Activated CD4-positive, alpha-beta T cell treated with anti-CD3 and anti-CD28 coated beads, Interleukin-2, Interleukin-6, amounts not matched to agents 100 ng/mL and 50 ng/mL, durations not matched to agents 16 hours and 8 hours (primary cell): ENCODE measurements at regions not wholly inside any gene's neighbourhood (a gene's known extent, or its start where the extent isn't known, plus 50 kb on each side); places are given as distances from the start of the nearest gene placed in this dataset.
A peak's percentile ranks its signal among the peaks of the same experiment; 100 is the strongest.

Source experiments
- DNase-seq: peaks from one replicate; pipeline ENCODE4 v3.0.0-alpha.2; 2020

DNA sequence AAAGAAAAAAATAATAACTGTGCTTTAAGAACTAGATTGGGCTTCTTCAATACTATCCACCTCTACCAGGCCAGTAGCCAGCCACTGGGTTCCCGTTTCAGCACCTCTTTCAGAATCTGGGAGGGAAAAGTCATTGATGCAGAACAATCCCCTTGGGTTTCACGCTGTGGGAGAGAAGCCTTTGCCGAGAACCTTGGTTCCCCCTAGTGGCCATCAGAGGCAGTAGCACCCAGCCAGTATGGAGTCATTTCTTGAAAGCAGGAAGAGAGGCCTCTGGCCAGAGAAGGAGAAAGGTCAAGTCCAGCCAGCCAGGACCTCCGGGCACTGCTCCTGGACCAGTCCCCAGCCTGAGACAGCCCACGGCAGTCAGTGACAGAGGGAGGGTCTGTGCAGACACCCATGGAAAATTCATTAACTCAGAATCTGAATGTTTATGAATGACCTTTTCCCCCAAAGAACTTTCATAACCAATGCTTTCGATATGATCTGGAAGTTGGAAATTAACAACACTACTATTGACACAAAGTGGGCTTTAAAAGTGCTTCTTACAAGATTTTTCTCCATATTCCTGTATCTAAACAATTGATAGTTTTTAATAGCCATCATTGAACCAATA, 51.2 kb upstream of the CDH5 start:
- DNase-seq = peak; percentile 72

DNA sequence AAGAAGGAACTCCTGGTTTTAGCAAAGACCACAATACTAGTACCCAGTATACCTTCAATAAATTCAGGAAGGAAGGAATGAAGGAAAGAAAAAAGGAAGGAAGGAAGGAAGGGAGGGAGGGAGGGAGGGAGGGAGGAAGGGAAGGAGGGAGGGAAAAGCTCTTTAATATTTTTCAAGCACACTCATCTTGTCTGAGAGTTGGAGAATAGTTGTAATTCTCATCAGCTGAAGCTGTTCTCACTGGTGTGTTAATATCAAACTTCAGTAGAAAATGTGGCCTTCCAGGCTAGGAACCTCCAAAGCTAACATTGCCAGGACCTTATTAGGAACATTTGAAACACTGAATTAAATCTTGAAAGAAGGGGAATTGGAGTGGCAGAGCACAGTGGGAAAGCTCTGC, 55.2 kb upstream of the CDH5 start:
- no peak for DNase-seq

DNA sequence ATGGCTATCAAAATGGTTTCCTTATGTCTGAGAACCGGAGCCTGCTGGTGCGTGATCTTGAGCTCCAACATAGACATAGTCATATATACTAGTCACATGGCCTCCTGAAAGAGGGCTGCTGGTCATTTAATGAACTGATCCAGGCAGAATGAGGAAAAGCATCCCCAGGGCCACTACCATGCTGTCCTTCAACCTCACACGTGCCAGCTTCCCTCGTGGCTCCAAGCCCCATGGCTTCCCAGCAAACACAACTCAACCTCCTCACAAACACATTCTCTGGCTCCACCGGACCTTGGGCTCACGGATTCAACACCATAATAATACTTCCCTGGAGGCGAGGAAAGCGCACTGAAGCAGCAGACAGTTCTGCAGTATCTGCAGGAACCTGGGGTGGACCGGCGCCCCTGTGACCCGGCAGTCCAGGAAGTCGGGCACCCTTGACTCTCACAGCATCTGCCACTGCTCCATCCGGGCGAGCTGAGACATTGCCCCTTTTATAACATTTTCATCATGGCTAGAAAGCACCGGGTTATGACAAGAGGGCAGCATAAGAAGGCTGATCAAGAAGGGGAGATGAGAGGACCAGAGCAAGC, 57.2 kb upstream of the CDH5 start:
- DNase-seq = no peak

DNA sequence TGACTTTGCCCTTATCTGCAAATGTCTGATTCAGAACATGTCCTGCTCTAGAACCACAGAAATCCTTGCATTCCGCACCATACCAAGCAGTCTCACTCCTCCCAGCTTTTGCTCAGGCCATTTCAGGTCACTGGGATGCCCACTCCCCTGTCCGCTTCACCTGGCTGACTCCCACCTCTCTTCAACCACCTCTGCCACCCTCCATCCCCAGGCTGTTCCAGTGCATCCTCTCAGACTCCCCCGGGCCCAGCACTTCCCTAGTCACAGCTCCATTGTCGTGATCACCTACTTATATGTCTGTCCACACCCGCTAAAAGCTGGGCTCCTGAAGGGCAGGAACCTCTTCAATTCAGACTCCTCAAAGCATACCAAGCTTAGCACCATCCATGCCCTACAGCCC, 58.4 kb upstream of the CDH5 start:
- no peak for DNase-seq

DNA sequence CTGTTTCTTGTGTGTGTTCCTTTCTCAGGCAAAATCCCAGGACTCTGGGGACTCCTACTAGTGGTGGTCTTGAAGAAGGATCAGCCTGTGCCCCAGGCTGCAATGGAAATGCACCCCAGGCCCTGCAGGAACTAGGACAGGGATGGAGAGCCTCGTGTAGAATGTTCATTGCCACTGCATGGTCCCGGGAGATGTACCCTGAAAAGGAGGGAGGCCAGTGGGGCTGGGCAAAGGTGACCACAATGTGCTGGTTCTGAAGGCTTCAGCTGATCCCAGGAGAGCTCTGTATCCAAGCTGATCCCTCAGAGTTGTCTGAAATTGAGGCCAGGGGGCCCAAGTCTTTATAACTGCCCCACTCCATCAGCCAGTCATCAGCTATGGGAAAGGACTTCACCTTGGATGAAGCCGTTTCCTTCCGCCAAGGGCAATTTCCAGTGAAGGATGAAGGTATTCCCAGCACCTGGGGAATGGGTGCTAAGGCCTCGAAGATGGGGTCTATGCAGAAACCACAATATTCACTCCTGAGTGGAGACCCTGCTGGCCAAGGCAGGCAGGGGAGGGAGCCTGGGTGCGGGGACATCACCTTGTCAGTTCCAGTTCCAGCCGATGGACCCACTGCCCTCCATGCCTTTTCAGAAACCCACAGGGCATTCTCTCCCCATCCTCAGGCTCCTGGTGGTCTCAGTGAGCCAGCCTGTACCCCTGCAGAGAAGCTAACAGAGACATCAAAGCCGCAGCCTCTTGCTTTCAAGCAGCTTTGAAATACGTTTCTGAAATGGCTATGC, 59.9 kb upstream of the CDH5 start:
- no peak for DNase-seq

DNA sequence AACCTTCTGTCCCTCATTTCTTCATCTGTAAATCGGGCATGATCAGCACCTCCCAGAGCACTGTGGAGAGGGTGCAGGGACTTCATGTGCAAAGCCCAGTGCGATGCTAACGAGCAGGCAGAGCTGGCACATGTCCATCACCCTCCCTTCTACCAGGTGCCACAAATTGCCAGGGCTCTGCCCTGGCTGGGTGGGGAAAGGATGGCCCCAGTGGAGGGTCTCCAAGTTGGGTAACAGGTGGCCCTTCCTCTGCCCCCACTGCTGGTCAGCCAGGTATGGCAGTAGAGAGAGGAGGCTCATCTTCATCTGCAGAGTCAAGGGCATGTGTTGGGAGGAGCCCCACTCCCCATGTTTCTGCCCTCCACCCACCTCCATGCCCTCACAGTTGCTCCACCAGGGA, 61.5 kb upstream of the CDH5 start:
- DNase-seq = no peak

DNA sequence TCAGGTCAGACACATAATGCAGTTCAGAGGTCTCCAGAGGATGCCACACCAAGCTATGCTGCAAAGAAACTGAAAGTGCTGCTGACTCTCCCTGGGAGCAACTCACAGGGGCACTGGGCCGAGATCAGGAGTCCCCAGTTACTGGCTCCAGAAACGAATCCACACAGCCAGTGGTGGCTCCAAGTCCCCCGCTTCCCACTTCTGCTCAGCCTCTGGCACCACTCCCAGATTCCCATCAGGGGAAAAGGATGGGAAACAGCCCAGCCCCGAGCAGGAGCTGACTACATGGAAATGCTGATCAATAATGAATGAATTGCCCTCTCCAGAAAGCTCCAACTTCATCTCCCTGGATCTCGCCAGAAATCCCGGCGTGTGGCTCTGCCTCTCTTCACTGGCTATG, 62.3 kb upstream of the CDH5 start:
- DNase-seq = no peak

DNA sequence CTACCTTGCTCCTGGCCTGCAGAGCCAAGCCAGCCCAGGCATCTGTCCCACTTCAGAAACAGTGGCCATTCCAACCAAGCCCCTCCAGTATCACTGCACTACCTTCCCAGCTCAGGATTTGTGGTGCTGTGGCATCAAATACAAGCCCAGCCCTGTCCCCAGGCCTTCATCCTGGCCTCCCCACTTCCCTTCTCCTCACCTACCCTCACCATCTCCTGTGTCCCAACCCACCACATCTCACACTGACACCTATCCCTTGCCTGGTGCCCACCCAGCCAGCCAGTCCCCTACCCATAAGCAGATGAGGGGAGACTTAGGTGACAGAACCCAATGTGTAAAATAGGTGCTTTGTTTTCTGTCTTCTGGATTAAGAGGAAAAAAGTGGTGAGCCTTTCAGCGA, 66.0 kb upstream of the CDH5 start:
- no peak for DNase-seq

DNA sequence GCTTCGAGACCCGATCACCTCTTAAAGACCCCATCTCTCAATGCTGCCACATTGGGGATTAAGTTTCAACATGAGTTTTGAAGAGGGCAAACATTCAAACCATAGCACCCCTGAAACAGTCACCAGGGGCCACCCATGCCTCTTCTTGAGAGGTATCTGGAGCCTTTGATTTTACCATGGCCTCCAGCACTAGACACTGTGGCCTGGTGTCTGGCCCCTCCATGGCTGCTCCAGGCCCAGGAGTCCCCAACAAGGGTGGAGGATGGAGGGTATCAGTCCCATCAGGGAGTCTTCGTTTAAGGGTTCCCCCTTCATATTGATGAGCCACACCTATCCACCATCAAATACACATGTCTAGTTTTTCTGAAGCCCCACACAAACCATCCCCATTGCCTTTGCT, 66.5 kb upstream of the CDH5 start:
- no peak for DNase-seq

DNA sequence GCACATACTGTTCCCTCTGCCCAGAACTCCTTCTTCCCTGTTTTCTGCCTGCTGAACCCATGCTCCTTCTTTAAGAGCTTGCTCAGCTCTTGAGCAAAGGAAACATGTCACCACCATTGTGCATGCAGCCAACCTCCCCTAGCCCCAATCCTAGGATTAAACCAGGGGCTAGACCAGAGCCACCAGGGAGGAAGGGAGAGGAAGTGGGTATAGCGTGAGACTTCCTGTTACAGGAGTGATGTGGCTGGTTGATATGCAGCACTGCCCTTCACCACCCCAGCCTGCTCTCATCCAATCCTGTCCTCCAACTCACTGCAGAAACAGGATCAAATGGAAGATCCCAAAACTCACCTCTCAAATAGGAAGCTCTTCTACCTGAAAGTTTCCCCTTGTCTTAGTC, 67.1 kb upstream of the CDH5 start:
- no peak for DNase-seq

DNA sequence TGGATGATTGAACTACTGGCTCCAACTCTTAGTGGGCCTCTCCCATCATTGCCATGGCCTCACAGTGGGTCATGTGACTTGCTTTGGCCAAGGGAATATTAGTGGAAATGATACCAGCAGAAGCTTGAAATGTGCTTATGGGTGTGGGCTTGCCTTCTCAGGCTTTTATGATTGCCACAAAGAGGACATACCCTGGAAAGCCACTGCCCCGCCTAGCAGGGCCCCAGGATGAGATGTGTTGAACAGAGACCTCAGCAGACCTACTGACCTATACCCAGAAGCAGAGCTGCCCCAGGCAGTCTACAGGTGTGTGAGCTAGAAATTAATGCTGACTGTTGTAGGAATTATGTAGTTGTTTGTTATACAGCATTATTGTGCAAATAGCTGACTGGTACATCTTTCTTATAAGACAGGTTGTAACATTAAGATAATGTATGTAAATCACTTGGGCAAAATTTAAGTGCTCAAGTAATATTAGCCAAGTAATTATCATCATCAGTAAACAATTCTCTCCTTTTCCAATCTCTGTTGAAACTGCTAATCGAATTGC, 67.8 kb upstream of the CDH5 start:
- DNase-seq = no peak

DNA sequence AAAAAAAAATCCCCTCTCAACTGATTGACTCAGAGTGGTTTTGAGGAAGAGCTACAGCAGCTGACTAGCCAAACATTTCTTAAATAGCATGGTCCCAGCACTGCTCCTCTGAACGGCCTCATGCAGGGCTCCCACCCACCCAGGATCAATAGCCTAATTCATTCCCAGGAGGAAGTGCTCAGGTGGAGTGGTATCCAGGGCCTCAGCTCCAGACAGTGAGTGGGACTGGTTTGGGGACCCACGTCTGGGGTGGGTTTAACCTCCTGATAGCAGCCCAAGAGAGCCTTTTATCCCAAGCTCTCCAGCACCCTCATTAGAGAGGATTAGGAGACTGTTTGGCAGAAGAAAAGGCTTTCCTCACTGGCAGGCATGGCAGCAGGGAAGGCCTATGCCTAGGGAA, 68.5 kb upstream of the CDH5 start:
- DNase-seq = no peak

DNA sequence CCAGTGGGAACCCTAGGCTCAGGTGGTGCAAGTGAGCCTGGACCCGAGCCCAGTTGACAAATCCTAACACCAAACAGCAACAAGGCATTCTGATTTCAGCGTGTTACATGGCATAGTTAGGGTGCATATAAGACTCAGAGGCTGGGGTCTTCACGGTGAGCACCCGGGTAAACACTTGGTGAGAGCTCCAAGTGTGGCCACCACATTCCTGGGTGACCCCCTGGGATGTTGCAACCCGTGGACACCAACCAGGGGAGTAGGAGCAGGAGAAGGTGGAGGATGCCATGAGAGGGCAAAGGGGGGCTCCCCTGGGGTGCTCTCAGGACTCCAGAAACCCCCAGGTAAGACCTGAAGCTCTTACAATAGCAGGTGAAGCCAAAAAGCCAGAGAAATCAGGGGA, 69.9 kb upstream of the CDH5 start:
- DNase-seq = no peak

DNA sequence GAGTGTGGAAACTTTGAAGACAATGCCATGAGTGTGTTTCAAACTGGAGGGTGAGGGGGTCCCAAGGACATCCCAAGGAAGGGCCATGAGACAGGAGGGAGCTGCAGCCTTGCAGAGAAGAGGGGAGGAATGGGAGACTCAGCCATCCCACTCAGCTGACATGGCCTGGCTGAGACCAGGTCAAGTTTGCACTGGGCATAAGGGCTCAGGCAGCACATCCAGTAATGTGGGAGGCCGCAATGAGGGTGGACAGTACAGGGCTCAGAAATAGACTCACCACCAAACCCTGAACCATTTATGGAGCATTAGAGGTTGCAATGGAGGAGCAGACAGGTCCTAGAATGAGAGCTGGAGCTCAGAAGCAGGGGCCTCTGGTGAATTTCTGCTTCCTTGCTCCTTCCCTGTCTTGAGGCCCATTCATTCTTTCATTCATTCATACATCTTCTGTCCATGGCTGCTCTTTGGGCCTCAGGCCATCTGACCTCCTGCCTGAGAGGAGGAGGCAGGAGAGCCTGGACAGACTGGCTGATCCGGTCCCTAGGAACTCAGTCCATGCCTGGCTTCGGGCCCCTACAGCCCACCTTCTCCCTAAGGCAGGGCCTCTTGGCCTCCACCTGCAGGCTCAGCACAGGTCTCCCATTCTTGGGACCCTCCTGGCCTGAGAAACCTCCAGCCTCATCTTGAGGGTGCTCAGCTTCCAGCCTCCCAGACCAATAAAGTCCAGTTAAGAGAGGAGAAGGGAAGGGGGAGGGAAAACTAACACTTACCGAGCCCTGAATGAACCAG, 70.5 kb upstream of the CDH5 start:
- no peak for DNase-seq

DNA sequence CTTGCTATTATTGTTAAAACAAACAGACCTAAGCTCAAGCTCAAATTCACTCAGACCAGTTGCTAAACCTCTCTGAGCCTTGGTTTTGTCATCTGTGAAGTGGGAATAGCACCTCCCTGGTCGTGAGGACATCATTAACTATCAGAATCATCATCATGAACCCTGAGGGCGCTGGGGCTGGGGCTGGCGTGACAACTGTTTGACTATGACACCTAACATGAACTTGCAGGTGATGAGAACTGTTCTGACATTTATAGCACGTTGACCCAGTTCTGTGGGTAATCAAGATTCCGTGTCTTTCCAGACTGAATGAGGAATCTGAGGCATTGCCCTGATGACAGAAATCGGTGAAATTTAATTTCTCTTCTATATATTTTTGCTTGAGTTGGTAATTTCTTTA, 71.3 kb upstream of the CDH5 start:
- no peak for DNase-seq

DNA sequence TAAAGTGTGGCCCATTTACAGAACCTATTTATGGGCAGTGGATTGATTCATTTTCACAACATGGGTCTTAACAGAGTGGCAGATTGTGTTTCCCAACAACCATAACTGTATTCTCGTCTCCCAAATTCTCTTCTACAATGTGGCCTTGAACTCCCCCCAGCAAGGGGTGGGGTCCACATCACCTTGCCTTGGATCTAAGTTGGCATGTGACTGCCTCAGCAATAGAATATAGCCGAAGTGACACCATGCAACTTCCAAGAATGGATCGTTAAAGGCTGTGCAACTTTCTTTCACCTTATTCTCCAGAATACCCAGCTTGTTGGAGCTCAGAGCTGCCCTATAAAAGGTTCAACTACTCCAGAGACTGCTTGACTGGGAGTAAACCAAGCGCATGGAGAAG, 72.0 kb upstream of the CDH5 start:
- DNase-seq = no peak

DNA sequence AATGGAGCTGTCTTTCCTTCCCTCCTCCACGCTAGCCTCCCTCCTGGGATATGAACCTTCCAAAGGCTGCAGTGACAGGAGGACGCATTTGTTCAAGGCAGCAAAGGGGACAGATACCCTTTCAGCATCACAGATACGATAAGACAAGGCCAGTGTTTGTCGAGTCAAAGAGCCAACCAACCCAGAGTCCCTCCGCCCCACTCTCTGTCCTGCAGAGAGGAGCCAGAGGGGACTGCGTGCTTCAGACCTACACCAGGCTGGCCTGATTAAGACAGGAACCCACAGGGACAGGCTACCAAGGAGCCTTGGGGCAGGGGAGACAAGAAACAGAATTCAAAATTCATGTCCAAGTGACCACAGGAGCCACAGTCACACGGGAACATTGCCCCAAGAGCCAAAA, 72.6 kb upstream of the CDH5 start:
- DNase-seq = no peak

DNA sequence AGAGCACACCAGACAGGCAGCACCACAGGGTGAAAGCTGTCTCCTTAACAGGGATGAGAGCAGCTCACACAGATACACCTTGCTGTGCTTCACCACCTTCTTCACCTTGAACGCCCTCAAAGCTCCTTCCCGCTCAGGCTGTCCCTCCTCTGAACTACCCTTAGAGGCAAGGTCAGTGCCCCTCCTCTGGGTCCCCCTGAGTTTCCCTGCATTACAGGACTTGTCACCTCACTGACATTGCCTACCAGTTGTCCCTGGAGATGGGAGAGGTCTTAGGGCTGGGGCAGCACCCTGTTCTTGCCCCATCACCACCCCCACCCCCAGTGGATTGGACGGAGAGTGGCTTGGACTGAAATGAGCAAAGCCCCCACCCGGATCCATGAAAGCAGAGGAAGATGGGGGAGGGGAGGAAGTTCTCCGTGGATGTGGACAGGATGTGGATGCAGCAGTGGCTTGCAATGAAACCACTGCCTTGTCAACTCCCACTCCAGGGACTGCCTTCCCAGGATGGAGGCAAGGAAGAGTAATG, 73.2 kb upstream of the CDH5 start:
- DNase-seq = no peak

DNA sequence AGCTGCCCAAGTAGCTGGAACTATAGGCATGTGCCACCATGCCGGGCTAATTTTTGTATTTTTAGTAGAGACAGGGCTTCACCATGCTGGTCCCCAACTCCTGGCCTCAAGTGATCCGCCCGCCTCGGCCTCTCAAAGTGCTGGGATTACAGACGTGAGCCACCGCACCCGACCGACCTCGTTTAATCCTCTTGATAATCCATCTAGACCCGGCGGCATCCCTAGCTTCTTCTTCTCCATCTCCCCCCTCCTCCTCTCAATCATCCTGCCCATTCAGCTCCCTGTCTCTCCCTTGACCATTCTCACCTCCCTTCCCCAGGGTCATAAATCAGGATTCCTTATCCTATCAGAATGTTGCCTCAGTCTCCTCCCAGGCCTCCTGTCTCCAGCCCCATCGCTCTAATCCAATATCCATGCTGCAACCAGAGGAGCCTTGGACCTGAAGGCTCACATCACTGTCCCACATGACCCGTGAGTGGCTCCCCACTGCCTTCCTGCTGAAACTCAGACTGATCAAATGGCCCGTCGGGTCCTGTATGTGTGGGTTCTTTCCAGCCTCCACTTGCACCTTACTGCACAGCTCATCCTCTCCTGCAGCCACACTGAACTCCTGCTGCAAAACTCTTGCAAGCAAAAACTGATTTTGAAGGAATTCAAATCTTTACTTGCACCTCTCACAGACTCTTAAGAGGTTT, 74.1 kb upstream of the CDH5 start:
- no peak for DNase-seq

DNA sequence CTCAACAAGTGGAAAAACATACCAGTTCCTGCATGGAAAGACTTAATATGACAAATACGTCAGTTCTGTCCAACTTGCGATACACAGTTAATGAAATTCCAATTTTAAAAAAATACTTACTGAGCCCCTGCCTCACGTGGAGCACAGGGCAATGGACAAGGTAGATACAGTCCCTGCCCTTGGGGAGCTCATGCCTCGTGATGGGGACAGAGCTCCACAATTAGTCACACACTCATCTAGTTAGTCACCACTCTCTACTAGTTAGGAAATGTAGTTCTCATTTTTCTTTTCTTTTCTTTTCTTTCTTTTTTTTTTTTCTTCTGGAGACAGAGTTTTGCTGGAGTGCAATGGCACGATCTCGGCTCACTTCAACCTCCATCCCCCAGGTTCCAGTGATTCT, 74.7 kb upstream of the CDH5 start:
- DNase-seq = no peak

DNA sequence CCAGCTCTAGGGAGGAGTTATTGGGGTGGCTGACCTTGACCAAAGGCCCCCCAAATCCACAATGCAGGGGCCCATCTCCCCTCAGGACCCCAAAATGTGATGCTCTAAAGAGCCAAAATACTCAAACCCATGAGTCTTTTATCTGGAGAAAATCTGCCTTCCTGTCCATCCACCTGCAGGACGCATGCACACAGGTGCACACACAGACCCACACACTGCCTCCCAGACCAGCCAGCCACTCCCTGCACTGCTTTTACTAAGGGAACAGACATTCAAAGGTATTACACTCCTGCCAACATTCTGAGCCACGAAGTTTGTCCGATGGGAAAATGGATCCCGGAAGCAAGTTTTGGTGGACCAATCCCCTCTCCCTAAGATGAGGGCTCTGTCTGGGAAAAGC, 76.1 kb upstream of the CDH5 start:
- no peak for DNase-seq

DNA sequence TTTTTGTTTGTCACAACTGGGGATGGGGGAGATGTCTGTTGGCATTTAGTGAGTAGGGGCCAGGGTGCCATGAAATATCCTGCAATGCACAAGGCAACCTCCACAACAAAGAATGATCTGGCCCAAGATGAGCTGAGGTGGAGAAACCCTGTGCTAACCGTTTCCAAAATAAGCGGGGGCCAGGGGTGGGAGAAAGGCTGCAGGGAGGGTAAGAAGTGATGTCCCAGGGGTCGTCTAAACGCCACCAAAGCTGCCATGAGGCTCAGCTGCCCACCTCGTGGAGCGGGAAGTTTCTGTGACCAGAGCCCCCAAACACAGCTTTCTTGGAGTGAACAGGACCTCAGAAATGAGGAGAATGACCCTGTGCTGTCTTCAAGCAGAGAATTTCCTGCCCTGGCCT, 76.5 kb upstream of the CDH5 start:
- no peak for DNase-seq
